Breast epithelium (tissue), 4 donors: ENCODE measurements at regions not wholly inside any gene's neighbourhood (a gene's known extent, or its start where the extent isn't known, plus 50 kb on each side); places are given as distances from the start of the nearest gene placed in this dataset.

Experiments used
- DNase-seq, 2 donors: peaks; one replicate each; pipeline ENCODE4 v3.0.0-alpha.2; 2019; ENCODE audit warnings: low spot score in 2 of 2
- H3K27ac ChIP-seq, 2 donors: fragments of 200-600 bp; sonication (generic) in 1 of 2; one replicate each; pipeline ENCODE4 v1.5.1; 2016 to 2019; ENCODE audit warnings: mild to moderate bottlenecking in 1 of 2
- H3K27me3 ChIP-seq, 2 donors: fragments of 200-600 bp; sonication (generic) in 1 of 2; one replicate each; pipeline versions ENCODE4 v1.5.1 to v1.6.0; 2017 to 2019; ENCODE audit warnings: control low read depth in 1 of 2, mild to moderate bottlenecking in 1 of 2
- H3K36me3 ChIP-seq: fragments of 200-600 bp; one replicate; pipeline ENCODE4 v1.5.1; 2019
- H3K4me1 ChIP-seq, 2 donors: fragments of 200-600 bp; sonication (generic); one replicate each; pipeline ENCODE4 v1.5.1; 2016 to 2019; ENCODE audit warnings: control low read depth in 1 of 2
- H3K4me3 ChIP-seq, 3 donors: fragments of 200-600 bp; sonication (generic); 1 replicate in 2 of 3; 2 replicates in 1 of 3; pipeline ENCODE4 v1.5.1; 2016 to 2019; ENCODE audit warnings: mild to moderate bottlenecking in 3 of 3, moderate library complexity in 2 of 3
- H3K9me3 ChIP-seq, 2 donors: fragments of 200-600 bp; sonication (generic) in 1 of 2; one replicate each; pipeline ENCODE4 v1.5.1; 2016 to 2019; ENCODE audit warnings: control low read depth in 1 of 2
- POLR2A ChIP-seq: fragments of 450-650 bp; IDR thresholded peaks from one replicate; pipeline ENCODE4 v1.6.1; 2016; ENCODE audit warnings: antibody characterized with exemption, mild to moderate bottlenecking, moderate library complexity
- POLR2AphosphoS5 ChIP-seq, 3 donors: sonication (generic); formaldehyde crosslinking; IDR thresholded peaks; one replicate each; pipeline ENCODE4 v1.6.1; 2017; ENCODE audit warnings: antibody characterized with exemption in 3 of 3
- intact Hi-C: fragments of 100-400 bp; cut with DNase I; formaldehyde crosslinking; loops from one replicate; pipeline ENCODE4 v1.15.1; 2023; ENCODE audit warnings: low total_unique reads
- TF ChIP-seq, protein P1 (sequence below), 3 donors: fragments of 450-650 bp; IDR thresholded peaks; one replicate each; pipeline ENCODE4 v1.5.1; 2016 to 2017; ENCODE audit warnings: antibody characterized with exemption in 3 of 3, mild to moderate bottlenecking in 3 of 3, moderate library complexity in 3 of 3

DNA sequence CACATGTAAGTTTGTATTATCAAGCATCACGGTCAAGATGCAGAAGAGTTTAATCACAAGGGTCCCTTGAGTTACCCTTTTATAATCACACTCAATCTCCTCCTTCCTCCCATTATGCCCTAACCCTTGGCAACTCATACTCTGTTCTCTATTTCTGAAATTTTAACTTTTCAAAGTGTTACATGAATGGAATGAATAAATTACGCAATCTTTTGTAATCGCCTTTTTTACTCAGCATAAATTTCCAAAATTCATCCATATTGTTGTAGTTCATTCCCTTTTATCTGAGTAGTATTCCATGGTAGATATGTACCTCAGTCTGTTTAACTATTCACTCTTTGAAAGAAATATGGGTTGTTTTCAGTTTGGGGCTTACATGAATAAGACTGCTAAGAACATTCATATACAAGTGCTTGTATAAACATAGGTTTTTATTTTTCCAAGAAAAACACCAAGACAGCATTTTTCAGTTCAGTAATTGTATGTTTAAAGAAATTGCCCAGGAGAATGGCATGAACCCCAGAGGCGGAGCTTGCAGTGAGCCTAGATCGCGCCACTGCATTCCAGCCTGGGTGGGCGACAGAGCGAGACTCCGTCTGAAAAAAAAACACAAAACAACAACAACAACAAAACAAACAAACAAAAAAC lies 430.9 kb upstream of the KCNH7 start:
- no peak overlapping the region for H3K27ac ChIP-seq
- TF ChIP-seq, protein P1, sequence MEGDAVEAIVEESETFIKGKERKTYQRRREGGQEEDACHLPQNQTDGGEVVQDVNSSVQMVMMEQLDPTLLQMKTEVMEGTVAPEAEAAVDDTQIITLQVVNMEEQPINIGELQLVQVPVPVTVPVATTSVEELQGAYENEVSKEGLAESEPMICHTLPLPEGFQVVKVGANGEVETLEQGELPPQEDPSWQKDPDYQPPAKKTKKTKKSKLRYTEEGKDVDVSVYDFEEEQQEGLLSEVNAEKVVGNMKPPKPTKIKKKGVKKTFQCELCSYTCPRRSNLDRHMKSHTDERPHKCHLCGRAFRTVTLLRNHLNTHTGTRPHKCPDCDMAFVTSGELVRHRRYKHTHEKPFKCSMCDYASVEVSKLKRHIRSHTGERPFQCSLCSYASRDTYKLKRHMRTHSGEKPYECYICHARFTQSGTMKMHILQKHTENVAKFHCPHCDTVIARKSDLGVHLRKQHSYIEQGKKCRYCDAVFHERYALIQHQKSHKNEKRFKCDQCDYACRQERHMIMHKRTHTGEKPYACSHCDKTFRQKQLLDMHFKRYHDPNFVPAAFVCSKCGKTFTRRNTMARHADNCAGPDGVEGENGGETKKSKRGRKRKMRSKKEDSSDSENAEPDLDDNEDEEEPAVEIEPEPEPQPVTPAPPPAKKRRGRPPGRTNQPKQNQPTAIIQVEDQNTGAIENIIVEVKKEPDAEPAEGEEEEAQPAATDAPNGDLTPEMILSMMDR (IDR thresholded peaks at IDR 0.05) = no peak
- no peak for TF ChIP-seq POLR2AphosphoS5 (IDR thresholded peaks at IDR 0.05)
- no peak for TF ChIP-seq POLR2A
- no peaks in the 10 kb centered on the region for H3K36me3 ChIP-seq
- no peaks in the 10 kb centered on the region for H3K27me3 ChIP-seq
- no peak for DNase-seq
- H3K4me3 ChIP-seq = no peak overlapping the region
- H3K9me3 ChIP-seq = peaks cover 17 to 24% of the 10 kb centered on the region in 2 donors
- intact Hi-C loops = no loop called here
- H3K4me1 ChIP-seq = no peaks in the 10 kb centered on the region

DNA sequence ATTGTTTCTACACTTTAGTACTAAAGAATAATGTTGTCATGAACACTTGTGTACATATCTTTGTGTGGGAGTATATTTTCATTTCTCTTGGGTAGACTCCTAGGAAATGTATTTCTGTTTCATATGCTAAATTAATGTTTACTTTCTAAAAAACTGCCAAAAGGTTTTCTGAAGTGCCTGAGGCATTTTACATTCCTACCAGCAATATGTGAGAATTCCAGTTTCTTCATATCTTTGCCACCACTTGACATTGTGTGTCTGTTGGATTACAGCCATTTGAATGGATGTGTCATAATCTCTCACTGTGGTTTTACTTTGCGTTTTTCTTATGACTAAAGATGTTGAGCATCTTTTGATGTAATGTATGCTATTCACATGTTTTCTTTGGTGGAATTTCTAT lies 428.2 kb upstream of the KCNH7 start:
- Histone ChIP-seq H3K27me3 (no peaks in the 10 kb centered on the region), H3K4me3 (no peak overlapping the region), H3K9me3 (no peaks in the 10 kb centered on the region), H3K27ac (no peak overlapping the region), H3K4me1 (no peaks in the 10 kb centered on the region), H3K36me3 (no peaks in the 10 kb centered on the region)
- TF ChIP-seq POLR2A (no peak), POLR2AphosphoS5 (IDR thresholded peaks at IDR 0.05) (no peak)
- TF ChIP-seq, protein P1 (IDR thresholded peaks at IDR 0.05) = no peak
- intact Hi-C loops = no loop called here
- DNase-seq = no peak

DNA sequence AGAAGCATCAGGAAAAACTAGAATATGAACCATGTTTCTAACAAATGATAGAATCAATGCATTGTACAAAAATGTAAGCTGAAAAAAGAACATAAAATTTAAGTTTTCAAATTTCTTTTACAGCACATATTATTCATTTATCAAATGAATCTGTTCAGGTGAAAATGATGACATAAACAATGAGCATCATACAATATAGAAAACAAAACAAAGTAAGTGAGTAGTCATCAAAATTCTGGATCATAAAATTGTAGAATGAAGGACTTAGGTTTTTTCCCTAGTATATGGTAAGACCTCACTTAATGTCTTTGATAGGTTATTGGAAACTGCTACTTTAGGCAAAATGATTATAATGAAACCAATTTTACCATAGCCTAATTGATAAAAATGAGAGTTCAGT lies 427.0 kb upstream of the KCNH7 start:
- Histone ChIP-seq H3K36me3 (no peaks in the 10 kb centered on the region), H3K27ac (no peak overlapping the region), H3K9me3 (no peaks in the 10 kb centered on the region), H3K4me3 (no peak overlapping the region), H3K27me3 (no peaks in the 10 kb centered on the region), H3K4me1 (no peaks in the 10 kb centered on the region)
- no peak for DNase-seq
- TF ChIP-seq POLR2AphosphoS5 (IDR thresholded peaks at IDR 0.05) = no peak
- TF ChIP-seq, protein P1 (IDR thresholded peaks at IDR 0.05) = no peak
- no peak for TF ChIP-seq POLR2A
- intact Hi-C loops = no loop called here

DNA sequence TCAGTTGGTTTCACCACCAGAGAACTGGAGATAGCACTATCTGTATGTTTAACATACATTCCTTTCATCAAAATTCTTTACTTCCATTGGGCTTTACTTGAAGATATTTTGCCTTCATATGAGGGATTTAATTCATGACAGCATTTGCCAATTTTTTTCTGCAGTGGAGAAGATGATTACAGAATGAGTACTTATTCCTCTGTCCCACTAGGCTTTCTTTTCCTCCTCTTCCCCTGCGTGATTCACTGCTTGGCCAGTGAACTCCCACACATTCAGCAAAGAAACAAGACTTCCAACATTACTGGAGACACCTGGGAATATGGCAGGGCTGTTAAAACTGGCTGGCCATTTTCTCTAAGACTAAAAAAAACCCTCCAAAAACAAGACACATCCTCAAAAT lies 425.8 kb upstream of the KCNH7 start:
- no peak overlapping the region for H3K27ac ChIP-seq
- no peaks in the 10 kb centered on the region for H3K9me3 ChIP-seq
- no peaks in the 10 kb centered on the region for H3K36me3 ChIP-seq
- no peak for TF ChIP-seq POLR2A
- TF ChIP-seq POLR2AphosphoS5 (IDR thresholded peaks at IDR 0.05) = no peak
- TF ChIP-seq, protein P1 (IDR thresholded peaks at IDR 0.05) = no peak
- H3K4me3 ChIP-seq = no peak overlapping the region
- H3K4me1 ChIP-seq = no peaks in the 10 kb centered on the region
- no peaks in the 10 kb centered on the region for H3K27me3 ChIP-seq
- intact Hi-C loops = no loop called here
- DNase-seq = no peak

DNA sequence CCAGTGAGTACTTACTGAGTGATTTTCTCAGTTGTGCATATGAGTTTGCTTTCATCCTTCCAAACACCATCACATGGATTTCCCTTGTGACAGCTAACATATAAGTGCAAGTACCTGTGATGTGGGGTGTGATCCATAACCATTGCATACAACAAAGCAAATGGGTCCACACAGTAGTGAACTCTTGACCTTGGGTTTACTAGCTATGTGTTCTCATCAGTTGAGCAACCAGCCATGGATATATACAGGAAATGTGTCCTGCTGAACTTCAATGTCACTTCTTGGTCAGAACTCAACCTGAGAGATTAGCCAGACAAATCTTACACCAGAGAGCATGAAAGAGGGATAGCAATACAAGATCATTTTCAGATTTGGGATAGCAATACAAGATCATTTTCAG lies 420.9 kb upstream of the KCNH7 start:
- intact Hi-C loops = no loop called here
- Histone ChIP-seq H3K36me3 (no peaks in the 10 kb centered on the region), H3K4me1 (no peaks in the 10 kb centered on the region), H3K4me3 (no peak overlapping the region), H3K27ac (no peak overlapping the region), H3K9me3 (no peaks in the 10 kb centered on the region), H3K27me3 (no peaks in the 10 kb centered on the region)
- DNase-seq = no peak
- TF ChIP-seq POLR2A (no peak), POLR2AphosphoS5 (IDR thresholded peaks at IDR 0.05) (no peak)
- TF ChIP-seq, protein P1 (IDR thresholded peaks at IDR 0.05) = no peak
